NCI-H2196 (cell line): ENCODE measurements at regions not wholly inside any gene's neighbourhood (a gene's known extent, or its start where the extent isn't known, plus 50 kb on each side); places are given as distances from the start of the nearest gene placed in this dataset.

ENCODE experiments used
- DNase-seq: peaks from one replicate; lab custom pipeline; 2025; ENCODE audit not compliant: unreplicated experiment; lab: John Stamatoyannopoulos, UW

DNA sequence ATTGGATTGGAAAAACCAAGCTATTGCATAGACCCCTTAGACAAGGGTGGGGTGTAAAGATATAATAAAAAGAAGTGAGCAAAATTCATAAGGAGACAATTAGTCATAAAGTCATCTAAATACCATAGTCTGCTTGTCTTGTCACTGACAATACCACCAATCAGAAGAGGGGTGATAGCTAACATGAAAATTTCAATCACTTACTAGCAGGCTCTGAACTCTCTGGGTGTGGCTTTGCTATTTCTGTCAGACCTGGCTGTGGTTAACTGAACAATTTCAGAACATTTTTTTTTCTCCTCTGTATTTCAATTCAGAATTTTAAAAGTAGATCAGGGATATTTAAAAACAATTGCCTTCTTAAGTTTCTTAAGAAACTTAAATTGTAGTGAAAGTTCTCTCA, 158.5 kb upstream of the PRMT6 start:
- DNase-seq = no peak

DNA sequence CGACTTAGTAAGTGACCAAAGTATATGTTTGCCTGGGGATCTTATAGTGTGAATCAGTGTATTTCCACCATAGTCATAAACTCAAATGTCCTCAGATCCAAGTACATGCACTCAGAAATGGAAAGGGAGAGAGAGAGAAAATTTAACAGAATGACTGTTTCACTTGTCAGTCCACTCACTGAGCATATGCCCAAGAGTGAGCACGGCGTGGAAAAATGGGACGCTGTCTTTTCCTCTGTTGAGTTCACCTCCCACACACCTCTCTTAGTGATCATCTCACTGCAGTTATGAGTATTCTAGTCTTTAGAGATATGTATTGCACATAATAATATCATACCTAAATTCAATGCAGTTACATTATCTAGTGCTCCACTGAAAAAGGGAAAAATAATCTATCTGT, 156.8 kb upstream of the PRMT6 start:
- no peak for DNase-seq

DNA sequence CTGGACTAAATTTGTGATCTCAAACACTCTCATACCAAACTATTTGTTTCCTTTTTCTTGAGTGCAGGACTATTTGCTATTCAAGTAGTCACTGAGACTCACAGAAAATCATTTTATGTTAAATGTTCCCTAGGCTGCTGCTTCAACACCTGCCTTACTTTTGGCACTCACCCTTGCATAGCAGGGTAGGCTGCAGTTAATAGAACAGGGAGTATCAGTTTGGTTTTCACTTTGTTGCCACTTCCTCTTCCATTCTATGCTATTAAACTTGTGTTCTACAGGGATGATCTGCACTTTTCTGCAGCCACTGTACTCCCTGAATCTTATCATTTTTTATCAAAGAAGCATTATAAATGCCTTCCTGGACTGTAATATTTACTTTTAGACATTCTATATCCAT, 148.7 kb upstream of the PRMT6 start:
- DNase-seq = no peak

DNA sequence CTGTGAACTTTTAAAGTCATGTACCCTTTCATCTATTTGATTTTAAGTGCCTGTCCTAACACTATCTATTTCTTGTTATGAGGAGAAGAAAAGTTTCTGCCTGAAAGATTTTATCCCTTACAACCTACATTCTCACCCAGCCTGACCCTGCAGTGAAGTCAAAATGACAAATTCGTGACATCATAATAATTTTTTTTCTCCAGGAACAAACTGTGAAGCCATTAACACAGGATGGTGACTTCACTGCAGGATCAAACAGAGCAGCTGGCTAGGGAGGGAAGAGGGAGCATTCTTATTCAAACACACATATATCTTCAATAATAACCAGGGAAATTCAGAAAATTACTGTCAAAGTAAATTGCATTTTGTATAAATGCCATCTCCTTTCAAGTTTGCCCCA, 147.8 kb upstream of the PRMT6 start:
- DNase-seq = no peak

DNA sequence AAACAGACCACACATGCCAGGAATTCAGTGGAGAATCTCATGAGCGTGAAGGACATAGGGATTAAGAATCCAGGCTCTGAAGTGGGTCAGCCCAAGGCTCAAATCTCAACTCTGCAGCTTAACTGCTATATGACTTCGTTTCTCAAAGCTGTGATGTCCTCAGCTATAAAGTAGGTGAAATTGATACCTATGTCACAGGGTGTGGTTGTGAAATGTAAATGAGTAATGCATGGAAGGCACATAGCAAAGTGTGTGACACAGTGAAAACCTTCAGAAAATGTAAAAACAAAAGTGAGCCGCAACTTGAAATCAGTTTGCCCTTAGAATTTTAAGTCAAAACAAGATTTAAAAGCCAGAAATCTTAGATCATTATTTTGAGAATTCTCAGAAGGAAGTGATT, 145.7 kb upstream of the PRMT6 start:
- no peak for DNase-seq

DNA sequence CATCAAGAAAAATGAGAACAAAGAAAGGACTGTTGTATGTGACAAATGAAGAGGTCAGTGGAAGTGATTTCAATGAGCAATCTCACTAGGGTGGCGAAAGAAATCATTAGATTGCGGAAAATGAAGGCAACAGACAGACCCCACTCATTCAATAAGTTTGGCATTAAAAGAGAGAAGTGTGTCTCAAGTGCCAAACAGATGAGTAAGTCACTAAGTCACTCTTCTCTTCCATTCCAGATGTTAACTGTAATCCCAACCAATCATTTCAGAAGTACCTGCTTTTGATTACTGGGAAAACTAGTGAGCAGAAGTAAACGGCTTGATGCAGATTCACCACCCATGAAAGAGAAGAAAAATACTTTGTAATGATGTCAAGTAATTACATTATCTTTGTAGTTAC, 144.3 kb upstream of the PRMT6 start:
- DNase-seq = no peak

DNA sequence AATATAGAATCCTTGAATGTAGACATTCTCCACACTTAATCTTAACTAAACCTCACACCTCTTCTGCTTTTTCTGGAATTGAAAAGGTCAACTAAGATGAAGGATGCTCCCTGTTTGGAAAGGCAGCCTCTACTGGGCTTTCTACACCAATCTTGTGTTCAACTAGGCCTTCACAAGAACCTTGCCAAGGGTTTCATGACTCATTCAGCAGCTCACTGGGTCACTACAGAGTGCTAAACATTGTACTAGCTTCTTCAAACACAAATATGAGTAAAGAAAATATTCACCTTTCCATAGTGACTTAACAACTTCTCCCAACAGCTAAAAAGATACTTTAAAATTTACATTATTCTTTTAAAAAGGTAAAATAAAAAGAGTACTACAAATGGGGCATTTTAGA, 135.3 kb upstream of the PRMT6 start:
- DNase-seq = no peak

DNA sequence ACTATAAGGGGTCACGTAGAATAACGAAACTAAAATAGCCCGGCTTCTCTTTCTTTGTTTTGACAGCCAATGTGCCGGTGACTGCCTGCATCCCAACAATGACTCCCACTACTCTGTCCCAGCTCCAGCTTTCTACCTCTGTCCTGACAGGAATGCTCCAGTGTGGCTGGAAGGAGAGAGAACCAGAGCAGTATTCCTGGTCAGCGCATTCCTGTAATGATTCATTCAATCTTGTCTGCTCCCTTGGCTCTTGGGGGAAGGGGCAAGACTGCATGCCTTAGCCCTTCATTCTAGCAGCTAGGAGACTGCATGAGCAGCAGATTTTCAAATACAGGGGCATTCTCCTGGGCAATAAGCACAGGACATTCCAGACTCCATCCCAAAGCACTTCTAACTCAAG, 132.1 kb upstream of the PRMT6 start:
- DNase-seq = no peak

DNA sequence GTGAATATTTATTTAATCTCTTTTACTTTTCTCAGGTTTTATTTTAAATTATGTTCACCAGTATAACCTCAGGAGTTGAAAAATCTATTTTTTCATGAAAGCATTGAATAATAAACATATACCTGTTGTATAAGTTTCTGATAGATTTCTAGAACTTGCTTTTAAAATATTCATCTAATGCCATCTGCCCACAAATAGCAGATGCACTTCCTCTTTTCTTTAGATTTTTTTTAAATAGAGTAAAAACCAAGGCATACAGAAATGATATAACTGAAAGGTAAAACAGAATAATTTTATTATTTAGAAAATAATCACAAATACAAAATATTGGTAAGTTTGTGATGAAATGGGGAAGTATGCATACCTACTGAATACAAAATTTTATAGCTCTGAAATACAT, 130.7 kb upstream of the PRMT6 start:
- DNase-seq = no peak

DNA sequence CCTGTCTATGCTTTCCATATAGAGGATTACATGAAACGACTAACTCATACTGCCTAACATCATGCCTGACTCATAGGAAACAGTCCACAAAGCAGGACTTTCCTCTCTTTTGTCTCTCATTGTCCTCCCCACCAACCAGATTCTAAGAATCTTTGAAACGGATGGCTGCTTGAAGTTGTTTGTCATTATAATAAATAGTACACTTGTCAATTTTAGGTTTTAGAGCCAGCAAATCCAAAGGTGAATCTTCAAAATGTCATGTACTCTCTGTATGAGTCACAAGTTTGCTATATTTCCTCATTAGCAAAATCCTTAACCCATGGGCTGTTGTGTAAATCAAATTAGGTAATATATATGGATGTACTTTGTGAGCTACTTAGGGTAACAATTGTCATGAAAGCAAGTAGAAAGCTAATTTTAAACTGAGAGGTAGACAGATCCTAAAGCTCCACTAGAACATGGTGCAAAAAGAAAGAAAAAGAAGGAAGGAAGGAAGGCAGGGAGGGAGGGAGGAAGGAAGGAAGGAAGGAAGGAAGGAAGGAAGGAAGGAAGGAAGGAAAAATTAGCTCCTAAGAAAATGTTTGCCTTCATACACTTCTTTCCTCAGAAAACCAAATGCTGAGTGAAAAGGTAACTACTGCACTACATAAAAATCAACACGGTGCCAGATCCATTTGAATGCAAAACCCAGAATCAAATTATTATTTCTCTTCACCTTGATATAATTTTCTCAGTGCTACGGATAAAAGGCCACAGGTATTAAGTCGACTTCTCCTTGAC, 129.5 kb upstream of the PRMT6 start:
- no peak for DNase-seq

DNA sequence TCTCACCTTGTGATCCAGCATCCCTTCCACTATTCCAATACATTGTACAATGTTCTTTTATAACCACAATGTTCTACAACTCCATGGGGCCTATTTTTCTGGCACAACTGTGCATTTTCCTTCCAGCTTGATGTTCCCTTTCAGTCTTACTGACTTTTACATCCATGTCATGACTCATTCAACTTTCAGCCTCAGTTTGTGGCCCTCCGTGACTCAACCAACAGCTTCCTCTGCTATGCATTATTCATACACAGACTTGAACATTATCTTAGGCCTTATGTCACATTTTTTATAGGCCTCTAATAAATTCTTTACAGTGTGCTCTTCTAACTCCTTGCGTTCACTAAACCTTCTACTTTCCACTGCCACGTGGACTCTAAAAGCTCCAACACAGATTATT, 119.4 kb upstream of the PRMT6 start:
- no peak for DNase-seq

DNA sequence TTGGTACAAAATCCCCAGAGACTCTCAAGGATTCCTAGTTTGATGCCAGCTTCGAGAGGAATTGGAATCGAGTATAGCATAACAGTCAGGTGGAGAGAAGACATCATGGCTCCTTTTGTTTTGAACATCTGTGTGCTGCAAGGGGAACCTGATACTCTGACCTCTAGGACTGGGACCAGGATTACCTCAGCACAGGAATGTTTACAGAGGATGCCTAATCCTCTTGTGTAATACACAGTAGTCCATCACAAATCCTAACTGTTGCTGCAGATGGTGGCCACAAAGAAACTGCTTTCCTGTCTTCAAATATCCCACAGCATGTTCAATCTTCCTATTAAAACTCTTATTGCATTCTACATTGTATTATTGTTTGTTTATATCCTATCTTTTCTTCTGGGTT, 111.8 kb upstream of the PRMT6 start:
- DNase-seq = no peak

DNA sequence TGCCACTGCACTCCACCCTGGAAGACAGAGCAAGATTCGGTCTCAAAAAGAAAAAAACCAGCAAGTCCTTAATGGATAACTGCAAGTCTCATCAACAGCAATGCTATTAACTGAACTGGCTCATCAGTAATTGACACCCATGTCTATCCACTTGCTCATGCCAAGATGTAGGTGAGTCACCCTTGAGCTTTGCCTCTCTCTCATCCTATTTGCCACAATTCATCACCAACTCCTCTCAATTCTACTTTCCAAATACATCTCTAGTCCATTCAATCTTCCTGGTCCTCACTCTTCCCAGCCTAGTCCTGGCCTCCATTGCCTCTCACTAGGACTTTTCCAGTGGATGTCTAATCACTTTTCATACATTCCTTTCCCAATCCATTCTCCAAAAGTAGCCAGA, 103.7 kb upstream of the PRMT6 start:
- no peak for DNase-seq

DNA sequence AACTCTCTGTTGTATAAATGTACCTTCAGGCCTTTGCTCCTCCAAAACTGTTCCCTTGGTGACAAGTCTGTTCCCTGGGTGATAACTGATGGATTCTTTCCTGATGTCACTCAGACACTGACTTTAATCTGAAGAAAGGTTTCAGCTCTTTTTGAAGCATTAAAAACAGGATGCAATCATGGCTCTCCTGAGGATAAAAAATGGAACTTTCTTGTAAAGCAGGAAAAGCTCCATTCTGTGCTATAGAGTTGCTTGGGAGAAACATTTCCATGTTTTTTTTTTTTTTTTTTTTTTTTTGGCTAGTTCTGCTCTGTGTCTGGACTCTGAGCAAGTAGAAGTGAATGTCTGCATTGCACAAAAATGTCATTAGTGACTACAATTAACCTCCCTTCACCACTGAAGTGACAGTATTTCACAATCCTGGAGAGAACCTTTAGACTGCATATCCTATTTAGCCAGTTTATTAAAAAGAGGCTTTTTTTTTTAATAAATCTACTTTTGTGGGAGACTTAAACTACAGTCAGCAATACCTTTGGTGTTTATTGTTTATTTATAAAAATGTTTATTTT, 101.7 kb upstream of the PRMT6 start:
- no peak for DNase-seq

DNA sequence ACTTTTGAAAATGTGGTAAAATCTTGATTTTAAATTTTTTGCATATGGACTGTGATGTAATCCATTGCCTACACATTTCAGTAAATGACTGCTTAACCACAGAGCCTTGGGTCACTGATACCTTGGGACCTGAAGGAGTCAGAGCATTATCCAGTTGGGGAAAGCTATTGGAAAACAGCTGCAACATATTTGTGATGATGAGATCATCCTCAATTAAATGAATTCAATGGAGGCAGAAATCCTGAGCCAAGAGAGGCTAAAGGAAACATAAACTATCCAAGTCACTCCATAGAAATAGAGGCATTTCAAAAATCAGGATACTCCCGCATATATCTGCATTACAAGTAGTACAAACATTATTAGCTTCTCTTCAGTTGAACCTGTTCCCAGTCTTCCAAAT, 99.8 kb upstream of the PRMT6 start:
- no peak for DNase-seq

DNA sequence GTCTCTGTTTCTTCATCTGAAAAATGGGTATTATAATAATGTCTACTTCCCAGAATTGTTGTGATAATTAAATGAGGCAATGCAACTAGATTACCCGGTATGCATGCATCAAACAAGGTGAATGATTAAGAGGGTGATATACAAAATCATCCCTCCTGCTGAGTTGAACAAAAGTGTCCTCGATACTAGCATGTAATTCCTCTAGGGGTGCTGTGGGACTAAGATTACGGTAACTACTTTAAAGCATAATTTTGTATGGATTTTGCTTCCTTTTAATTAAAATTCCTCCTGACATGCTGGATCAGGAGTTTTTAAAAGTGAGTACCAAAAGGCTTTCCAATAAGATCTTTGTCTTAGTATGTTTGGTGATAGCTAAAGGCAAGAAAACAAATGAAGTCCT, 98.7 kb upstream of the PRMT6 start:
- no peak for DNase-seq

DNA sequence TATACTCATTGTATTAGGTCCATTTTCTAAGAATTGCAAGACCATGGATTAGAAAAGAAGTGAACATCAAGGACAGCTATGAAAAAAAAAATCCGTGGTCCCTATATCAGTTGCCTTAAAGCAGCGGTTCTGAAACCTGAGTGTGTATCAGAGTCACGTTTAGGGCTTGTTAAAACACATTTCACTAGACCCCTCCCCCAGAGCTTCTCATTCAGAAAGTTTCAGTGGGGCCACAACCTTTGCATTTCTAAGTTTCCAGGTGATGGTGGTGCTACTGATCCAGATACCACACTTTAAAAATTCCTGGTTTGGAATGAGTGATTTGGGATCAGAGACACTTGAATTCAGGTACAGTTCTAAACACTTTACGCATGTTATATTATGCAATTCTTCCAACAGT, 96.1 kb upstream of the PRMT6 start:
- DNase-seq = no peak

DNA sequence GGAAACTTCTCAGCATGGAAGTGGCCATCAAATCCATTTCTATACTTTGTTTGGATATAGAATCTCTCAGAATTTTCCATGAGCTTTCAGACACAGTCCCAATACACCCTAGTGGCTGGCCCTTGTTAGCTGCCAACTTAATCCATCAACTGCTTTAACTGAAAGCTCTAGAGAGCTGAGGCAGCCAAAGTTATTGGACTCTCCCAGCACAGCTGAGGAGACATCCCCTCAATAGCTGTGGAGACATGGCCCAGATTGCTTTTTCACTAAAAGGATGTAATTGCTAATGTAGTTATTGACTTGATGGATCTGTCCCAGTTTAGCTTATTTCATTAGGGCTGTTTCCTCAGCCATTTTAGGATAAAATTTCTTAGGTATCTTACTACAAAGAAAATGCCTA, 94.8 kb upstream of the PRMT6 start:
- no peak for DNase-seq

DNA sequence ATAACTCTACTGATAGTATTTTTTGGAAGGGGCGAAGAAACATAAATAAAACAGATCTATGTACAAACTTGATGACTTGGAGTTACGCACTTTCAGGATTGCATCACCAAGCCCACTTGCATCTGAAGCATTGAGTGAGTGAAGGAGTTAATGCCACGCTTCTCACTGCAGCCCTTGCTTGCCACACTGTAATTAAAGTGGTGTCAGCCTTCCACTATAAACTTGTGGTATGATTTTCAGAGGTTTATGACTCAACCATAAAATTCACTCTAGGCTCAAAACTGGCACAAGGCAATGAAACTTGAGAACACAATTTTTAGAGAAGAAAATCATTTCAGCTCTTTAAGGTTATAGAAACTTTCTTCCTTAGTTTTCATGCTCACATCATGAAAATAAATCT, 93.9 kb upstream of the PRMT6 start:
- DNase-seq = no peak

DNA sequence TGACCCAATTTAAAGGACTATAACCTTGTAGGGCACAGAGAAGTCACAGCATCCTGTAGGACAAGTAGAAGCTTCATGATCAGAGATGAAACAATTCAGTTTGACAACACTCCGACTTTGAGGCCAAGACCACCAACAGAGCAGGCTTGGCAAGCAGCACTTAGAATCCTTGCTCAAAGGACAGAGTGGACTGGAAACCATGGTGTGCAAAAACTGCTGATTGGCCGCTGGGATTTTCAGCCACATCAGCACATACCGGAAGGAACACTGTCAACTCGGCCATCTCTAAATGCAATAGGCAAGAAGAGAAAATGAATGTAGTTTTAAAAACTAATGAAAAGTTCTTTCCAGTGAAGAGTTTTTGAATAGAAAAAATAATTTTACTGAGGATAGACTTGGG, 92.0 kb upstream of the PRMT6 start:
- no peak for DNase-seq

DNA sequence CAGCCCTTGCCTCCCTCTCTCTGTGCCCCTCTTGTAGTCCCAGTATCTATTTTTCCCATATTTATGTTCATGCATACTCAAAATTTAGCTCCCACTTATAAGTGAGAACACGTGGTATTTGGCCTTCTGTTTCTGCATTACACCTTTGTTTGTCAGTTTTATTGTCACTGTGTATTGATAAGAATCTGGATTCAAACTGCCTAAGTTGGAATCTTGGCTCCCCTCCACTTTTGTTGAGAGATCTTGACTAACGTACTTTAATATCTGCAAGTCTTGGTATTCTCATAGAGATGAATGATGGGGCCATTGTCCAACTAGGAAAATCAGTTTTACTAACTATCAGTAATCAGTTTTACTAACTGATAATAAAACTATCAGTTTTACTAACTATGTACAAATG, 87.8 kb upstream of the PRMT6 start:
- no peak for DNase-seq

DNA sequence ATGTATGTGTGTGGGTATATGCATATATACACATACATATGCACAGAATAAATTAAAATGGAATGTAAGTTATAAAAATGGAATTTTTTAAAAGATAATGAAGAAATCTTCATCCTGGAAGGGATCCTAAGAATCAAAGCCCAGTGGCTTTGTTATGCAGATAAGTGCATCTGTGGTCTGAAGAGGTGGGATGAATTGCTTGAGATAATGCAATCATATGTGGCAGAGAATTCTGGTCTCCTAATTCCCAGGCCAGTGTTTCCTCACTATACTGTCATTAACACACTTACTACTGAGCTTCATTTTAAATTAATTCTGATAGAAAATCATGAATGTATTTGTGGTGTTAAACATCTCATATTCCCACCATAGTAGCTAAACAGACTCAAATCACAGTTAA, 86.7 kb upstream of the PRMT6 start:
- no peak for DNase-seq

DNA sequence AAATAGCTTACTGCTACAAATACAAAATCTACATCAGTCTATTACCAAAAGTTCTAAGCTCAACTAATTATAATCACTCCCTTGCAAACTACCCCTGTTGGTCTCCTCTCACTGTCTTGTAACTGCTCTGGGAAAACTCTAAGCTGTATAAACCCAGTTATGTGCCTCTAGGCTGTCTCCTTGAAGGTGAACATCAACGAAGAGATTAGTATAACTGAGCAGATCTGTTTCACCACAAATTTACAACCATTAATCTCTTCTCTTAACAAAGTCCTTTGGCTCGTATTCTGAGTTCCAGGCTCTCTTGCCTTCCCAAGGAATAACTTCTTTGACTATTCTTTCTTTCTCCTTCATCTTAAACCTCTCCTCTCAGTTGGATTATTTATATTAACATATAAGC, 84.4 kb upstream of the PRMT6 start:
- no peak for DNase-seq
